Adrenal gland (tissue), 9 donors: ENCODE measurements at regions not wholly inside any gene's neighbourhood (a gene's known extent, or its start where the extent isn't known, plus 50 kb on each side); places are given as distances from the start of the nearest gene placed in this dataset.
"Not testable (repeated sequence)": the region's sequence is repeated elsewhere in the genome, so short reads cannot be mapped to it uniquely, and the experiment has no call there.

Experiments
- DNase-seq, 7 donors: peaks; one replicate each; pipeline ENCODE4 v3.0.0-alpha.2; 2019 to 2020
- H3K27ac ChIP-seq, 5 donors: fragments of 200-600 bp; sonication (generic) in 4 of 5; 1 replicate in 3 of 5; 2 replicates in 2 of 5; pipeline versions ENCODE4 v1.5.1 to v1.8.0; 2016 to 2020; ENCODE audit warnings: mild to moderate bottlenecking in 1 of 5
- H3K27me3 ChIP-seq: fragments of 200-600 bp; 2 replicates; pipeline ENCODE4 v1.8.0; 2021
- H3K36me3 ChIP-seq, 2 donors: fragments of 200-600 bp; replicated peaks in 1 of 2; 1 replicate in 1 of 2; 2 replicates in 1 of 2; pipeline versions ENCODE4 v1.5.1 to v1.8.0; 2018 to 2022
- H3K4me1 ChIP-seq, 2 donors: fragments of 200-600 bp; replicated peaks in 1 of 2; 1 replicate in 1 of 2; 2 replicates in 1 of 2; pipeline versions ENCODE4 v1.5.1 to v1.8.0; 2018 to 2021
- H3K4me3 ChIP-seq, 4 donors: fragments of 200-600 bp; sonication (generic) in 3 of 4; one replicate each; pipeline ENCODE4 v1.5.1; 2016 to 2018
- H3K9me3 ChIP-seq, 3 donors: fragments of 200-600 bp; sonication (generic) in 1 of 3; replicated peaks in 1 of 3; 1 replicate in 2 of 3; 2 replicates in 1 of 3; pipeline versions ENCODE4 v1.5.1 to v1.8.0; 2016 to 2021
- CTCF ChIP-seq, 6 experiments: fragments of 450-650 bp in 4 of 6; fragments of 200-600 bp in 2 of 6; sonication (generic) in 1 of 6; IDR thresholded peaks; 1 replicate in 5 of 6; 2 replicates in 1 of 6; pipeline versions ENCODE4 v1.5.1 to v1.8.0; 2016 to 2021; ENCODE audit warnings: antibody characterized with exemption in 6 of 6, mild to moderate bottlenecking in 2 of 6, moderate library complexity in 1 of 6
- POLR2A ChIP-seq, 2 donors: fragments of 450-650 bp; IDR thresholded peaks; one replicate each; pipeline ENCODE4 v1.6.1; 2017; ENCODE audit warnings: antibody characterized with exemption in 2 of 2, mild to moderate bottlenecking in 2 of 2, moderate library complexity in 1 of 2
- WGBS, 4 donors: extraction: QIAGEN DNeasy Blood & Tissue Kit in 2 of 4; methylation state at CpG; one replicate each; pipeline versions ENCODE4 v1.1.5 to v1.1.7; 2013 to 2017; 5-methylcytosine and 5-hydroxymethylcytosine counted together
- intact Hi-C, 2 donors: fragments of 100-400 bp; cut with DNase I; formaldehyde crosslinking; loops; one replicate each; pipeline versions ENCODE4 v1.14.1 to v1.15.0; 2022 to 2023
- donor health status: healthy with polysubstance abuse.
- donor health status: Bipolar disorder and iron deficiency.
- donor health status: DM: yes; HTN: yes; CAD: no.
- donor health status: DM: no; HTN: no; CAD: no.
- donor health status: DM: no; HTN: no; CAD: no.

- Histone ChIP-seq H3K36me3 (no peaks in the 10 kb centered on the region), H3K27me3 (no peaks in the 10 kb centered on the region), H3K4me3 (no peak overlapping the region), H3K9me3 (no peaks in the 10 kb centered on the region), H3K4me1 (no peaks in the 10 kb centered on the region), H3K27ac (no peak overlapping the region)
- WGBS, 4 donors, result 43 to 64% (median 55%) methylated on average over 2 to 3 of the region's 3 CpGs
- intact Hi-C loops, result no loop called here
- peak in 3 of 7 donors; percentile 17 to 39 (median 24) for DNase-seq
- TF ChIP-seq CTCF (IDR thresholded peaks at IDR 0.05), result no peak
- TF ChIP-seq POLR2A (IDR thresholded peaks at IDR 0.05), result no peak
Measured at GRCh38 chr1:59212706-59213105, 84.2 kb upstream of the FGGY start.

- H3K4me1 ChIP-seq, result no peaks in the 10 kb centered on the region
- WGBS, 4 donors, result 82 to 83% (median 82%) methylated on average over 10 of the region's 10 CpGs
- H3K27me3 ChIP-seq, result no peaks in the 10 kb centered on the region
- TF ChIP-seq POLR2A (IDR thresholded peaks at IDR 0.05) (no peak), CTCF (IDR thresholded peaks at IDR 0.05) (no peak)
- H3K36me3 ChIP-seq, result no peaks in the 10 kb centered on the region
- no peaks in the 10 kb centered on the region for H3K9me3 ChIP-seq
- no peak for DNase-seq
- H3K27ac ChIP-seq, result no peak overlapping the region
- H3K4me3 ChIP-seq, result no peak overlapping the region
- intact Hi-C loops, result no loop called here
Measured at GRCh38 chr1:59214248-59215208, 82.4 kb upstream of the FGGY start.

- H3K4me3 ChIP-seq, result no peak overlapping the region
- no peaks in the 10 kb centered on the region for H3K36me3 ChIP-seq
- no peak for DNase-seq
- intact Hi-C loops, result no loop called here
- H3K27ac ChIP-seq, result no peak overlapping the region
- TF ChIP-seq CTCF (IDR thresholded peaks at IDR 0.05) (no peak), POLR2A (IDR thresholded peaks at IDR 0.05) (no peak)
- no peaks in the 10 kb centered on the region for H3K27me3 ChIP-seq
- WGBS, 4 donors, result 92 to 100% (median 96%) methylated on average over 6 of the region's 6 CpGs
- no peaks in the 10 kb centered on the region for H3K4me1 ChIP-seq
- no peaks in the 10 kb centered on the region for H3K9me3 ChIP-seq
Measured at GRCh38 chr1:59215766-59216291, 81.1 kb upstream of the FGGY start.

- H3K27ac ChIP-seq, H3K4me3 ChIP-seq, H3K9me3 ChIP-seq, DNase-seq, H3K4me1 ChIP-seq, H3K36me3 ChIP-seq, intact Hi-C loops, H3K27me3 ChIP-seq: not testable (repeated sequence)
- WGBS, 4 donors, result 67 to 89% (median 83%) methylated on average over 2 of the region's 2 CpGs
Measured at GRCh38 chr1:59217439-59217838, 79.5 kb upstream of the FGGY start.
